Gastroesophageal sphincter (tissue), 3 donors: ENCODE measurements at regions not wholly inside any gene's neighbourhood (a gene's known extent, or its start where the extent isn't known, plus 50 kb on each side); places are given as distances from the start of the nearest gene placed in this dataset.

ENCODE experiments used
- POLR2A ChIP-seq, 2 donors: fragments of 450-650 bp; IDR thresholded peaks; one replicate each; pipeline ENCODE4 v1.6.1; 2017; ENCODE audit warnings: antibody characterized with exemption in 2 of 2, mild to moderate bottlenecking in 2 of 2, moderate library complexity in 1 of 2
- TF ChIP-seq, protein P1 (sequence below), 4 experiments: fragments of 200-600 bp in 2 of 4; fragments of 450-650 bp in 2 of 4; sonication (generic) in 1 of 4; IDR thresholded peaks; one replicate each; pipeline ENCODE4 v1.5.1; 2017 to 2019; ENCODE audit warnings: antibody characterized with exemption in 4 of 4, mild to moderate bottlenecking in 2 of 4, moderate library complexity in 2 of 4

DNA sequence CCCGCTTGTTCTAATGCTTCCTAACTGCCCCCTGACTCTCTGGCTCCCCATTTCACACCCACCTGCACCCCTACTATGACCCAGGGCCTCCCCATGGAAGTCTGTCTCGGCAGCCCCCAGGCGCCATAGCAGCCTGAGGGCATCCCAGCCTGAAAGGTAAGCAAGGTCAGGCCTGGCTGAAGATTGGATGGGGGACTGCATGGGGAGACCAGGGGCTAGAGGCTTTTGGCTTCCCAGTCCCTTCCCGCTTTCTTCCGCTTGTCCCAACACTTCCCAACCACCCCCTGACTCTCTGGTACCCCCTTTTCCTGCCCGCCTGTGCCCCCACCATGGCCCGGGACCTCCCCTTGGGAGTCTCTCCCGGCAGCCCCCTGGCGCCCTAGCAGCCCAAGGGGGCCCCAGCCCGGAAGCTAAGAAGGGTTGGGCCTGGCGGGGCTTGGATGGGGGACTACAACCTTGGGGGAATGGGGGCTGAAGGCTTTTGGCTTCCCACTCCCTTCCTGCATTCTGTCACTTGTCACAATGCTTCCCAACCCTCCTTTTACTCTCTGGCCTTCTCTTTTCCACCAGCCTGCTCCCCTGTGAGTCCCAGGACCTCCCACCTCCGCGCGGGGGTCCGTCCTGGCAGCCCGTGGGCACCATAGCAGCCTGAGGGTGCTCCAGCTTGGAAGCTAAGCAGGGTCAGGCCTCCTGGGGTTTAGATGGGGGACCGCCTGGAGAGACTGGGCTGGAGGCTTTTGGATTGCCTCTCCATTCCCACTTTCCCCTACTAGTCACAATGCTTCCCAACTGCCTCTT lies 2288.4 kb downstream of the TP53TG3F start:
- TF ChIP-seq, protein P1, sequence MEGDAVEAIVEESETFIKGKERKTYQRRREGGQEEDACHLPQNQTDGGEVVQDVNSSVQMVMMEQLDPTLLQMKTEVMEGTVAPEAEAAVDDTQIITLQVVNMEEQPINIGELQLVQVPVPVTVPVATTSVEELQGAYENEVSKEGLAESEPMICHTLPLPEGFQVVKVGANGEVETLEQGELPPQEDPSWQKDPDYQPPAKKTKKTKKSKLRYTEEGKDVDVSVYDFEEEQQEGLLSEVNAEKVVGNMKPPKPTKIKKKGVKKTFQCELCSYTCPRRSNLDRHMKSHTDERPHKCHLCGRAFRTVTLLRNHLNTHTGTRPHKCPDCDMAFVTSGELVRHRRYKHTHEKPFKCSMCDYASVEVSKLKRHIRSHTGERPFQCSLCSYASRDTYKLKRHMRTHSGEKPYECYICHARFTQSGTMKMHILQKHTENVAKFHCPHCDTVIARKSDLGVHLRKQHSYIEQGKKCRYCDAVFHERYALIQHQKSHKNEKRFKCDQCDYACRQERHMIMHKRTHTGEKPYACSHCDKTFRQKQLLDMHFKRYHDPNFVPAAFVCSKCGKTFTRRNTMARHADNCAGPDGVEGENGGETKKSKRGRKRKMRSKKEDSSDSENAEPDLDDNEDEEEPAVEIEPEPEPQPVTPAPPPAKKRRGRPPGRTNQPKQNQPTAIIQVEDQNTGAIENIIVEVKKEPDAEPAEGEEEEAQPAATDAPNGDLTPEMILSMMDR (IDR thresholded peaks at IDR 0.05) = no peak
- no peak for TF ChIP-seq POLR2A (IDR thresholded peaks at IDR 0.05)
